ENCODE measurements at regions not wholly inside any gene's neighbourhood (a gene's known extent, or its start where the extent isn't known, plus 50 kb on each side); places are given as distances from the start of the nearest gene placed in this dataset.

- TF ChIP-seq BCL11A (IDR thresholded peaks at IDR 0.05; ENCODE audit: low read depth in 2 of 2, low read length in 2 of 2) (no peak), KDM5A (IDR thresholded peaks at IDR 0.05; ENCODE audit: low read length) (no peak), CHD1 (IDR thresholded peaks at IDR 0.05; ENCODE audit: low read depth, low read length) (no peak)
Observed at GRCh38 chr1:184911830-184912229, 62.5 kb downstream of the NIBAN1 start (continued).
